Activated naive CD4-positive, alpha-beta T cell (primary cell): ENCODE measurements at regions not wholly inside any gene's neighbourhood (a gene's known extent, or its start where the extent isn't known, plus 50 kb on each side); places are given as distances from the start of the nearest gene placed in this dataset.

Source experiments
- DNase-seq, 4 experiments: peaks; one replicate each; lab custom pipeline; 2025; lab: John Stamatoyannopoulos, UW

DNA sequence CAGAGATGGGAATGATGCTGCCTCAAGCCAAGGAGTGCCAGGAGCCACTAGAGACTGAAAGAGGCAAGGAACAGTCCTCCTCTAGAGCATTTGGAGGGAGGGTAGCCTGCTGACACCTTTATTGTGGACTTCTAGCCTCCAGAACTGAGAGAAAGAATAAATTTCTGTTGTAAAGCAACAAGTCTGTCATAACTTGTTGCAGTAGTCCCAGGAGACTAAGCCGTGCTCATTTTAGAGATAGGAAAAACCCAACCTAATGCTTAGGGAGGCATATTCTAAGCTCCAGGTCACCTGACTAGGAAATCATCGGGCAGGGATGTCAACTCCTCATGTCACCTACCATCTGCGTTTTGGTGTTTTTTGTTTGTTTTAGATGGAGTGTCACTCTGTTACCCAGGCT is 345.4 kb upstream of the EEF2KMT start:
- DNase-seq, result no peak

DNA sequence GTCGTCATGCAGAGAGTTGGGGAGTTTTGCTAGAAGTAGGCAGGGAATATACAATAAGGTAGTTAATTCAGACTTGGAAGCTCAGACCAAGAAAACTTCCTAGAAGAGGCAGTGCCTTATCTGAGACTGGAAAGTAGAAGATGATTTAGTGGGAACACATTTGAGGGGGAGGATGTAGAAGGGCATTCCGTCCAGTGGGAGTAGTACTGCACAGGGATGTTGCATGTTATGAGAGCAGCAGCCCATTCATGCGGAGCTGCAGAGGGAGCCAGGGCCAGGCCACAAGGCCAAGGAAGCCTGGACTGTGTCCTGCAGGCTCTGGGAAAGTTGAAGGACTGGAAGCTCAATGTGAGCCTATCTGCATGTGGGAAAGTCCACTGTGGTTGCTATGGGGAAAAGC is 344.5 kb upstream of the EEF2KMT start:
- no peak for DNase-seq

DNA sequence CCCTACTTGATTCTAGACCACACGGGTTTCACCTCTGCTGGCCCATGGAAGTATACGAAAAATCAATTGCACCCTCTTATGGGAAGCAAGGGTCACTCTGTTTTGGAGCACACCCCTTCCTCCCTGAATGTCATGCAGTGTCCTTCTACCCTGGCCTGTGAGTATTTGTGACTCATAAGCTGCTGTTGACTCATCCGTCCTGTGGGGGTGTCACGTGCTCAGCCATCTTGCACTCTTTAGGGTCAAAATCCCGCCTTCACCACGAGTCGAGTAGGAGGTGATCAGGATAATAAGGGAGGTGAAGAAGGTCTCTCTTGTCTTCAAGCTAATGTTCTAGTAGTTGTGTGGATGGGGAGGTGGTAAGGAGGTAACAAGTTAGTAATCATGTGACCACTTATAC is 341.0 kb upstream of the EEF2KMT start:
- DNase-seq, result no peak

DNA sequence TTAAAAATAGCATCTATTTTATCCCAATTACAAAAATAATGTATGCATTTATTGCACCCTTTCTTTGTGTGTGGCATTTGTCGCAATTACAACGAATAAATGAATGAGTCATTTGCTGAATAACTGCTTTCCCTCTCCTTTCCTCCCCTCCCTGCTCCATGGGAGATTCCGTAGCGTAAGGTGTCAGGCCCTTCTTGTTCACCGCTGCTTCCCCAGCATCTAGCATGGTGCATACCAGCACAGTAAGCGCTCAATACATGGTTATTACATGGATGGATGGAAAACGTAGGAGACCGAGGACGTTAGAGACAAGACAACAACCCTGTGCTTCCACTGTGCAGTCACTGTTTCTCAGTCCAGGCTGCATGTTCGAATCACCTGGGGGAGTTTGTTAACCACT is 336.0 kb upstream of the EEF2KMT start:
- DNase-seq, result no peak

DNA sequence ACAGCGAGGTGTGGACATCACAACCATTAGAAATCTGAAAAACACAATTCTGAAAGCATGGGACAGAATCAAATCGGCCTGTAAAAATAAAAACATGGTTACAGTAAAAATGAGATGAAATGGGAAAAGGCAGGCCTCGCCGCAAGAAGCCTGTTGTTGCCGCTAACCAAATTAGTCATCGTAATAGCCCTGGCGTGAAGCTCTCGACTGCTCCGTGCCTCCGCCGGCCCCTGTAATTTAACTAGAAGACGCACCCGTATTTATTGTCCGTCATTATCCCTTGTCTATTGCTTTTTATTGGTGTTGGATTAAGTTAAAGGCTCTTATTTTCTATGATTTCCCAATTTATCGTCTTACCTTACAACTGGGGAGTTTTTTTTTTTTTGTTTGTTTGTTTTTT is 334.6 kb upstream of the EEF2KMT start:
- DNase-seq, result no peak

DNA sequence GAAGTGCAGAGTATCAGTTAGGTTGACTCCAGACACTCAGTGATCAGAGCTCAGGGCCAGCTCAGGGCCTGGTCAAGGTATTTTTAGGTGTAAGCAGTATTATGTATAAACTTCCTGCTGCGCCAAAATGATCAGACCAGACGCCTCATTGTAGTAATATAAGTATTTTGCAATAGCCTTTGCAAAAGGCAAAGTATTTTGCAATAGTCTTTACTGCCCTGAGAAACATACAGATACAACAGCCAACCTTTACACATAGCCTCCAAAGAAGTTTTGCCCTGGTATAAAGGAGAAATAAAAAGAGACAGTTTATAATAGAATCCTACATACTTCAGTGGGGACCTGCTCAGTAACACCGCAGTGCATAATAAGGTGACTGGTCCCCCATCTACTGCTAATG is 333.0 kb upstream of the EEF2KMT start:
- no peak for DNase-seq

DNA sequence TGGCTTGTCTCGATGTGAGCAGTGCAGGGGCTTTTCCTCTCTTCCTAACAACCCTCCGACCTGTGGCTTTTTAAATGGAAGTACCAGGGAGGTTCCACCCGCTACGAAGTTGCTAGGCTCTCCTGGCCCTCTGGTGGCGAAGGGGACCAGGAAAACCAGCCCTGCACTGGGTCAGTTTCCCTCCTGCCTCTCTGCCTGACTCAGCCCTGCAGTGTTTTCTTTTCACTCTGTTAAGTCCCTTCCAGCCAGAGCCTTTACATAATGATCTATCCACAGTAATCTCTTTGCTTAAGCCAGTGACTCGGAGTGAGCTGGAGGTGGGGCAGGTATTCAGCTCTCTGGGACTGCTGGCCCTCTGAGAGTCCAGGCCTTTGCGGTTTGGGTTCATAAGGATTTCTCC is 331.3 kb upstream of the EEF2KMT start:
- DNase-seq, result no peak

DNA sequence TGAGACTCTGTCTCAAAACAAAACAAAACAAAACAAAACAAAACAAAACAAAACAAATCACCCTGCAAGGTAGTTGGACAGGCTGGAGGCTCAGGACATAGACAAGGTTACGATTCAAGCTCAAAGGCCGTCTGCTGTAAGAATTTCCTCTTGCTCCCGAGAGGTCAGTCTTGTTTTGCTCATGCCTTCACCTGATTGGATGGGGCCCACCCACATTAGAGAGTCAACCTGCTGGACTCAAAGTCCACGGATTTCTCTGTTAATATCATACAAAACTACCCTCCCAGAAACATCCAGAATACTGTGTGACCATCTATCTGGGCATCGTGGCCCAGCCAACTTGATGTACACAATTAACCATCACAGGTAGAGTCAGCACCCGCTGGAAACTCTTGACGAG is 330.0 kb upstream of the EEF2KMT start:
- no peak for DNase-seq

DNA sequence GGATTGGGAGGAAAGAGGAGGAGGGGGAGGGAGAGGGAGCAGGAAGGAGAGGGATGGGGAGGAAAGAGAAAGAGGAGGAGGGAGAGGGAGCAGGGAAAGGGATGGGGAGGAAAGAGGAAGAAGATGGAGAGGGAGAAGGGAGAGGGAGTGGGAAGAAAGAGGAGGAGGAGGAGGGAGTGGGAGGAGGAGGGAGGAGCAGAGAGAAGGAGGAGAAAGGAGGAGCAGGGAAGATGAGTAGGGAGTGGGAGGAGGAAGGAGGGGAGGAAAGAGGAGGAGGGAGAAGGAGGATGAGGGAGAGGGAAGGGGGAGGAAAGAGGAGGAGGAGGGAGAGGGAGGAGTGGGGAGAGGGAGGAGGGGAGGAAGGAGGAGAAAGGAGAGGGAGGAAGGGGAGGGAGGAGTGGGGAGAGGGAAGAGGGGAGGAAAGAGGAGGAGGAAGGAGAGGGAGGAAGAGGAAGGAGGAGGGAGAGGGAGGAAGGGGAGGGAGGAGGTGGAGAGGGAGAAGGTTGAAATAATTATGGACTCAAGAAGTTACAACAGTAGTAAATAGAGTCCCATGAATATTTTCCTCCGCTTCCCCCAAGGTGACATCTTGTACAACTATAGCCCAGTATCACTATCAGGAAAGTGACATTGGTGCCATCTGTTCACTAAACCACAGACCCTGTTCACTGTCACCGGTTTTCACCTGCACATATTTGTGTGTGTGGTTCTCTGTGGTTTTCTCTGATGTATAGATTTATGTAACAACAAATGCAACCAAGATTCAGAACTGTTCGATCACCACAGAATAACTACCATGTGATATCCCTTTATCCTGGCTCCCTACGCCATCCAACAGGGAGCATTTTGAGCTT is 325.3 kb upstream of the EEF2KMT start:
- no peak for DNase-seq

DNA sequence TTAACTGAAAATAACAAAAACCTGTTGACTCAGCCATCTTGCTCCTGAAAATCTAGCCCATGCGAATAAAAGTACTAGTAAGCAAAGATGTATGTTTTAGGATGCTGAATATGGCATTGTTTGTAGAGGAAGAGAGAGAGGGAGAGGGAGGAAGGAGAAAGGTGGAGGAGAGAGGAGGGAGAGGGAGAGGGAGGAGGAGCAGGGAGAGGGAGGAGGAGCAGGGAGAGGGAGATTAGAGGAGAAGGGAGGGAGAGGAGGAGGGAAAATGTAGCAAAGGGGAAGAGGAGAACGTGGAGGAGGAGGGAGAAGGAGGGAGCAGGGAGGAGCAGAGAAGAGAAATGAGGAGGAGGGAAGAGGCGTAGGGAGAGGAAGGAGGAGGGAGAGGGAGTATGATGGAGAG is 324.5 kb upstream of the EEF2KMT start:
- no peak for DNase-seq

DNA sequence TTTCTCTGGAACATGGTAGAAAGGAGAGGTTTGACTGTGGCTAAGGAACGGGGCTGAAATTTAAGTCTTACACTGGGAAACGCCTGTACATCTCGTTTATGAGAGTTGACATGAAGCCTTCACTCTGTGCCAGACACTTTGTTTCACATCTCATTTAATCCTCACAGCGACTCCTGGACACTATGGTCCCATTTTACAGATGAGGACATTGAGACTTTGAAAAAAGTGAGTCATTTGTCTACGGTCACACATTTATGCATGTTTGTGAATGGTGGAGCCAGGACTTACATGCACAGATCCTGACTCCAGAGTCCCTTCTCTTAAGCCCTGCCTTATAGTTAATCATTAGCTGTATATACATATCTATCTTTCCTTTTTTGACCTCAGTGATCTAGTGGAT is 318.4 kb upstream of the EEF2KMT start:
- DNase-seq, result no peak

DNA sequence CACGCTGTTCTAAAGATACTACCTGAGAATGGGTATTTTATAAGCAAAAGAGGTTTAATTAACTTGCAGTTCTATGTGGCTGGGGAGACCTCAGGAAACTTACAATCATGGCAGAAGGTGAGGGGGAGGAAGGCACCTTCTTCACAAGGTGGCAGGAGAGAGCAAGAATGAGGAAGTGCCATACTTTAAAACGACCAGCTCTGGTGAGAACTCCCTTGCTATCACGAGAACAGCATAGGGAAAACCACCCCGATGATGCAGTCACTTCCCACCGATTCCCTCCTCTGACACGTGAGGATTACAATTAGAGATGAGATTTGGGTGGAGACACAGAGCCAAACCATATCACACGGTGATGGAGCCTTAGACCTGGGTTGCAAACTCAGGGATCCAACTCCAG is 317.5 kb upstream of the EEF2KMT start:
- DNase-seq, result no peak

DNA sequence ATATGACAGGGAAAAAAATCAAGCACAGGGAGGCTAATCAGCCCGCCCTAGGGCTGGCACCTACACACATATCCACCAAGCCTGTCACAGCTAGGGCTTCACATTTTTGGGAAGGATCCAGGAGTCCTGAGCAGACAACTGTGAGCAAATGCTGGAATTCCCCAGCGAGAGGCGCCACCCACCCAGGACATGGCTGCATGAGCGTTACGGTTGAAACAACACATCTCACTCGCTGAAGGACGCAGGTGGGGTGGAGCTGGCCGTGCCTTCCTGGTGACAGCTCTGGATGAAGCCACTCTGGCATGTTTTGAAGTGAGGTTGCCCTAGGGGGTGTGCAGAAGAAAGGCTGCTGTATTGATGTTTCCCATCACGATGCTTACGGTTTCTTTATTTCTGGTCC is 315.1 kb upstream of the EEF2KMT start:
- DNase-seq, result no peak

DNA sequence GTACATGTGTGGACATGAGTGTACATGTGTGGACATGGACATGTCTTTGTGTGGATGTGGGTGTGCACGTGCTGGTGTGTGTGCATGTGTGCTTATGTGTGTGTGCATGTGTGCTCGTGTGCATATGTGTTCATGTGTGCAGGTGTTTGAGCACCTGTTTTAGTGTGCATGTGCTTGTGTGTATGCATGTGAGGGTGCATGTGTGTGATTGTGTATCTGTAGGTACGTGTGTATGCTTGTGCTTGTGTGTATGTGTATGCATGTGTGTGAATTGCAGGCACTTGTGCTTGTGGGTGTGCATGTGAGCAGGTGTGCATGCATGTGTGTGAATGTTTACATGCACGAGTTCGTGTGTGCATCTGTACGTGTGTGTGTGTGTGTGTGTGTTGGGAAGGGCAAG is 300.6 kb upstream of the EEF2KMT start:
- no peak for DNase-seq

DNA sequence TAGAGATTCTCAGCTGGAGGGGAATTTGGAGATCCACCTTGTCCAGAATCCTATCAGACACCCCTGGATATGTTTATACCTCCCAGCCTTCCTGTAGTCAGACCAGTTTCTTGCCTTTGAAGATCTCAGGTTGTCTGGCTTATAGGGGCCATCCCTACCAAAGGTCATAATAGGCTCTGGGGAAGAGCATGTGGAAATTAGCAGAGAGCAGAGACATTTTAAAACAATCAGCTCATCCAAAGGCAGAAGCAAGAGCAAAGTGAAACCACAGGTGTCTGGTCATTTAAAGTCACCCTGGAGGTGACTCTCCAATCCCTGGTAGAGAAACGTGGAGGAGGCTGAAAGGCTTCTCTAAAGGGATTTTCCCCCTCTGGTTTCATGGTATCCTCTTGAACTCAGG is 299.3 kb upstream of the EEF2KMT start:
- DNase-seq, result no peak

DNA sequence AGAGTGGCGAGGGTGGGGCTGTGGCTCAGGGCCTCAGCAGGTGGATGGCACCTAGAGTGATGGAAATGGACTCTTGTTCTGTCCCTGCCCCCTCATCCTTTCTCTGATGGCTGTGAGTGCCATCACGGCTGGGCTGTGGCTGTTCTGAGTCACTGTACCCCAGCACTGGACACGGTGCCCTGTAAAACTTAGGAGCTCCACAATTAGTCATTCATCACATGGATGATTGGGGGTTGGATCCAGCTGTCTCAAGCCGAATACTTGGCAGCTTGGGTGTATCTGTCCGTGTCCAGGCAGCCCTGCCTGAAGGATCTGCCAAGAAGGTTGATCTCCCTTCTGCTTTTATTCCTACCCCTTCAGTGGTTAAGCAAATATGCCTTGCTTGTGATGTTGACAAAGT is 295.5 kb upstream of the EEF2KMT start:
- DNase-seq, result no peak

DNA sequence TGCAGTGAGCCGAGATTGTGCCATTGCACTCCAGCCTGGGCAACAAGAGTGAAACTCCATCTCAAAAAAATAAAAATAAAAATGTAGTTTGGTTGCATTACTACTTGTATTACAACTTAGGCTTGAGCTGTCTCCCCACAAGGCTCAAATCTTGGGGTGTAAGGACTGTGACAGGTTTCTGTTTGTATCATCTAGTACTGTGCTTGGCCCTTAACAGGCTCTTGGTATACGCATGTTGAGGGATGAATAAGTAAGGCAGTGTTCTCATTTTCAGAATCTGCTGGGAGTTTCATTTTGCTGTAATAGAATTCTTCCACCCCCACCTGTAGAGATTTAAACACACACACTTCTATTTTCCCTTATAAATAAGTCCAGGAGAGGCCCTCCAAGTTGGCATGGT is 289.4 kb upstream of the EEF2KMT start:
- DNase-seq, result no peak

DNA sequence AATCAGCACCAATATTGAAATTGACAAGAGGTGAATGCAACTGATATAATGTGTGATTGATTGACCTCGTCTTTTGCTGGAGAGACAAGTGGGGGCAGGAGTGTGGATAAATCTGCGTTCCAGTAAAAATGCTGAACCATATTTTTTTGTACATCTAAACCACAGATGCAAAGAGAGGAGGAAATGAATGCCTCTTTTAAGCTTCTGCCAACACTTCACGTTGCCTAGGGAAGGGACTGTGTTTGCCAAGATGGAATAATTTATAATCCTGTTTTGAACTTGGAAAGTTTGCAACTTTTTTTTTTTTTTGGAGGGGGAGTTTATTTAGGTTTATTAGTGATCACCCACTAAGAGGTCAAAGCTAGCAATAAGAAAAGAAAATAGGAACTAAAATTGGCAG is 288.2 kb upstream of the EEF2KMT start:
- no peak for DNase-seq

DNA sequence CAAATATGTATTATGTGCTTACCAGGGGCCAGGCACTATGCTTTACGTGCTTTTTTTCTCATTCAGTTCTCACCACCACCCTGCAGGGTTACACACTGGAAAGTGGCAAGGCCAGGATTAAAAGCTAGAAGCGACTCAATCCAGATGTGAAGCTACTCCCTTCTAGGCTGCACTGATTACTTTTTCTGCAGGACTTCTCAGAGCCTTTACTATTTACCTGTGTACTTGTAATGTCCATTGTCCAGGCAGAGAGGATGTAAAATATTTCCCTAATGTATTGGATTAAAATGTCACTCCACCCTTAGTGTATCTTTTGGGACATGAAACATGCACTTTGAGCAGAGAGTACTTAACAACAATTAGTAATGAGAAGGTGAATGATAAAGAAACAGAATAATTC is 287.5 kb upstream of the EEF2KMT start:
- no peak for DNase-seq

DNA sequence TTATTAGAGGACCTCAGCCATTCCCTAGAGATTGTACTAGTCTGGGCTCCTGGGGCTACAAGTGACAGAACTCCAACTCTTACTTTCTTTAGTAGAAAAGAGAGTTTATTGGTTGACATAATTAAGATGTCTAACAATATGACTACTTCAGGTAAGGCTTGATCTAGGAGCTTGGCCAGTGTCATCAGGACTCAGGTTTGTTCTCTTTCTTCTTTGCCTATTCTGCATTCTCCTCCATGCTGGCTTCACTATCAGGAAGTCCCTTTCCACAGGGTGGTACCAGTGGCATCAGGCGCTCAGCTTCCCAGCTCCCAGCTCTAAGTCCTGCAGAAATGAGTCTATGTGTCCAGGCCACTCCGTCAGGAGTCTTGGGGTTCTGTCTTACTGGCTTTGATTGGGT is 286.1 kb upstream of the EEF2KMT start:
- DNase-seq, result no peak

DNA sequence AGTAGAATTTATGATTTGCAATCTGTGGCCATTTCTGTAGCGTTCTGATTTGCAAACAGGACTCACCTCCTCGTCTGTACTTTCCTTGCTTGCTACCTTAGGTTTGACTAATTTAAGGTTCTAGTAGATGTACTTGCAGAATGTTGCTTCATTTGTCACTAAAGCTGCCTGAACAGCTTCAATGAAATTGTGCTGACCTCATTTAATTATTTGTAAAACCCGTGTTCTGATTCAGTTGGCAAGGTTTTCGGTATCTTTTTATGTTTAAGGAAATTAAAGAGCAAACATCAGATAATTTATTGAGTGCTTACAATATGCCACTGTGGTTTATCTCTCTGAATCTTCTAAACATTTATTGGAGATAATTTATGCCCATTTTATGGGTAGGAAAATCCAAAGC is 284.9 kb upstream of the EEF2KMT start:
- DNase-seq, result no peak

DNA sequence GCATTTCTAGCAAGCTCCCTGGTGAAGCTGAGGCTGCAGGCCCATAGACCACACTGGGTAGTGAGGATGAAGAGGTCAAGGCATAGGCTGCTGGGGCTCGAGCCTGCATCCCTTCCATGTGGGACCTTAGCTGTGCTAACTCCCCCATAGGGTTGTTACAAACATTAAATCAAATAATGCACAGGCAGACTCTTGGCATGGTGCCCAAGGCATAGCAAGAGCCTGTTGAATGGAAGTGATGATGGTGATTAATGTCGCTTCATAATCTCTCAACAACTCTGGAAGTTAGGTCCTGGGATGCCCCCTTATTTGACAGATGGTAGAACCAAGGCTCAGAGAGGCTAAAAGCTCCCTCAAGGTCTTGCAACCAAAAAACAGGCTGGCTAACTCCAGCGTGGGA is 283.9 kb upstream of the EEF2KMT start:
- DNase-seq, result no peak

DNA sequence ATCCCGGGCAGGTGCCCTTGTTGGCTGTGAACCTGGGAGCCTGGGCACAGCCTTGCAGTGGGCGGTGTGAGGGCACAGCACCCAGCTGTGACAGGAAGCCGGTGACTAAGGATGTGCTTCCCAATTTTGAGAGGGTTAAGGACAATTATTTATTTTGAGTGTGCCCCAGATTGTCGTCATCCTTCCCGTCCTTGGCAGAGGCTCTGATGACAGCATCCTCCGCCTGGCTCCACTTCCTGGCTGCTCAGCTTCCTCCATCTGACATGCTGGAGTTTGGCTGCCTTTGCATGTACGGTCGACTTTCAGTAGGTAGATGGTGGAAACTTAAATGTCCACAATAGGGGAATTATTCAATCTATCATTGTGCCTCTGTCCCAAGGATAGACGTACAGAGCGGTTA is 282.4 kb upstream of the EEF2KMT start:
- no peak for DNase-seq

DNA sequence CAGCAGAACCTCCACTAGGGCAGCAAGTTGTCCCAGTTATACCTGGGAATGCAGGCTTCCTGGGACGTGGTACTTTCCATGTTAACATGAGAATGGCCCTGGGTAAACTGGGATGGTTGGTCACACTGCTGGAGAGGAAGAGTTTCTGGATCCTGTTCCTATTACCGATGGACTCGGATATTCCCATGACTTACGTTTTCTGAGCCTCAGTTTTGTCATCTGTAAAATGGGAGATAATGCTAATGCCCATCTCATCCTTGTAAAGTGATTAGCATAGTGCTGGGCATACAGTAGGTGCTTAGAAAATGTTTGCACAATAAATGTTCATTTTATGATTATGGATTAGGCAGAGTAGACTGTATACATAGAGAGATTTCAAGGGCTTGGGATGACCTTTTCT is 280.9 kb upstream of the EEF2KMT start:
- no peak for DNase-seq
